Fibroblast of skin of back (primary cell): ENCODE measurements at regions not wholly inside any gene's neighbourhood (a gene's known extent, or its start where the extent isn't known, plus 50 kb on each side); places are given as distances from the start of the nearest gene placed in this dataset.
"Not testable (repeated sequence)": the region's sequence is repeated elsewhere in the genome, so short reads cannot be mapped to it uniquely, and the experiment has no call there.

Source experiments
- DNase-seq: peaks from one replicate; pipeline ENCODE4 v3.0.0-alpha.2; 2013

- DNase-seq = no peak
Measured at GRCh38 chr3:153855772-153856171, 265.4 kb upstream of the ARHGEF26 start.

- peak; percentile 1 for DNase-seq
Measured at GRCh38 chr3:153856932-153857331, 264.3 kb upstream of the ARHGEF26 start.

GRCh38 chr3:153864793-153865192, 256.4 kb upstream of the ARHGEF26 start:
- no peak for DNase-seq

- no peak for DNase-seq
Measured at GRCh38 chr3:153866901-153867300, 254.3 kb upstream of the ARHGEF26 start.

- DNase-seq = not testable (repeated sequence)
Measured at GRCh38 chr3:153874348-153874747, 246.8 kb upstream of the ARHGEF26 start.

- DNase-seq = no peak
Measured at GRCh38 chr3:153880493-153880892, 240.7 kb upstream of the ARHGEF26 start.

- no peak for DNase-seq
Measured at GRCh38 chr3:153881201-153881600, 240.0 kb upstream of the ARHGEF26 start.

GRCh38 chr3:153885359-153885758, 235.8 kb upstream of the ARHGEF26 start:
- no peak for DNase-seq

GRCh38 chr3:153889905-153890334, 231.3 kb upstream of the ARHGEF26 start:
- DNase-seq = no peak

- no peak for DNase-seq
Measured at GRCh38 chr3:153892126-153892525, 229.1 kb upstream of the ARHGEF26 start.

GRCh38 chr3:153894857-153895256, 226.3 kb upstream of the ARHGEF26 start:
- no peak for DNase-seq

GRCh38 chr3:153896197-153896596, 225.0 kb upstream of the ARHGEF26 start:
- no peak for DNase-seq

GRCh38 chr3:153897025-153897723, 224.0 kb upstream of the ARHGEF26 start:
- no peak for DNase-seq

GRCh38 chr3:153897842-153898241, 223.3 kb upstream of the ARHGEF26 start:
- DNase-seq = no peak

GRCh38 chr3:153901152-153901551, 220.0 kb upstream of the ARHGEF26 start:
- peak; percentile 28 for DNase-seq

- DNase-seq = peak; percentile 83
Measured at GRCh38 chr3:153901991-153902390, 219.2 kb upstream of the ARHGEF26 start.

GRCh38 chr3:153903430-153903829, 217.8 kb upstream of the ARHGEF26 start:
- DNase-seq = no peak

GRCh38 chr3:153906366-153906765, 214.8 kb upstream of the ARHGEF26 start:
- DNase-seq = no peak

GRCh38 chr3:153910387-153910786, 210.8 kb upstream of the ARHGEF26 start:
- DNase-seq = no peak

- peak; percentile 23 for DNase-seq
Measured at GRCh38 chr3:153911116-153911515, 210.1 kb upstream of the ARHGEF26 start.

GRCh38 chr3:153919773-153920172, 201.4 kb upstream of the ARHGEF26 start:
- DNase-seq = no peak

GRCh38 chr3:153921826-153922225, 199.4 kb upstream of the ARHGEF26 start:
- DNase-seq = no peak

GRCh38 chr3:153925841-153926514, 195.2 kb upstream of the ARHGEF26 start:
- DNase-seq = peak; percentile 24

GRCh38 chr3:153927107-153927506, 194.1 kb upstream of the ARHGEF26 start:
- DNase-seq = peak; percentile 84
